ENCODE measurements at regions not wholly inside any gene's neighbourhood (a gene's known extent, or its start where the extent isn't known, plus 50 kb on each side); places are given as distances from the start of the nearest gene placed in this dataset.

DNA sequence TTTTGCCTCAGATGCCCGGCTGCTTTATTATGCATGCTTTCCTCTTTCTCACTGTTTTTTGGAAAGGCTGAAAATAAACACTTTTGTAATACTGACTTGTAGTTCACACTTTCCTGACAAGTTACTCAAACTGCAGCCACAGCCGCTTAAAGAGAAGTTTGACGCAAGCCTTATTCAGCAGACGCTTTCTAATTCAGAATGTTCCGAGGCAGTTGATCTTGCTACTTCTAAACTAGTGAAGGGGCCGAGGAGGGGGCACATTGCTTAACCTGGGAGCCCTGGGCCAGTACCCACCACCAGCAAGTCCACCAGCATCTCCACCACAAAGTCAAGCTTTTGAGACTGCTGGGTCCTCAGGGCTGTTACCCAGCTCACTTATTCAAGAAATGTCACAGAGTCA lies 71.8 kb upstream of the SPRED2 start:
- Histone ChIP-seq H3K9ac (ENCODE audit: low read depth, low read length) (no peak overlapping the region), H3K4me2 (ENCODE audit: insufficient read depth, low read length) (no peak overlapping the region), H3K4me3 (ENCODE audit: low read depth in 1 of 2, low read length in 2 of 2) (no peak overlapping the region), H3K36me3 (ENCODE audit: insufficient read depth, low read length) (no peaks in the 10 kb centered on the region), H3K79me2 (ENCODE audit: insufficient read depth, low read length) (no peaks in the 10 kb centered on the region), H3K27ac (ENCODE audit: low read length) (no peak overlapping the region), H3K4me1 (ENCODE audit: insufficient read depth, low read length) (no peaks in the 10 kb centered on the region), H3K27me3 (ENCODE audit: insufficient read depth, low read length, poor library complexity) (no peaks in the 10 kb centered on the region), H3K9me3 (ENCODE audit: insufficient read depth, low read length, severe bottlenecking) (no peaks in the 10 kb centered on the region), H2AFZ (ENCODE audit: low read depth, low read length) (no peak overlapping the region), H4K20me1 (ENCODE audit: insufficient read depth, low read length) (no peaks in the 10 kb centered on the region)
- TF ChIP-seq, protein P1, sequence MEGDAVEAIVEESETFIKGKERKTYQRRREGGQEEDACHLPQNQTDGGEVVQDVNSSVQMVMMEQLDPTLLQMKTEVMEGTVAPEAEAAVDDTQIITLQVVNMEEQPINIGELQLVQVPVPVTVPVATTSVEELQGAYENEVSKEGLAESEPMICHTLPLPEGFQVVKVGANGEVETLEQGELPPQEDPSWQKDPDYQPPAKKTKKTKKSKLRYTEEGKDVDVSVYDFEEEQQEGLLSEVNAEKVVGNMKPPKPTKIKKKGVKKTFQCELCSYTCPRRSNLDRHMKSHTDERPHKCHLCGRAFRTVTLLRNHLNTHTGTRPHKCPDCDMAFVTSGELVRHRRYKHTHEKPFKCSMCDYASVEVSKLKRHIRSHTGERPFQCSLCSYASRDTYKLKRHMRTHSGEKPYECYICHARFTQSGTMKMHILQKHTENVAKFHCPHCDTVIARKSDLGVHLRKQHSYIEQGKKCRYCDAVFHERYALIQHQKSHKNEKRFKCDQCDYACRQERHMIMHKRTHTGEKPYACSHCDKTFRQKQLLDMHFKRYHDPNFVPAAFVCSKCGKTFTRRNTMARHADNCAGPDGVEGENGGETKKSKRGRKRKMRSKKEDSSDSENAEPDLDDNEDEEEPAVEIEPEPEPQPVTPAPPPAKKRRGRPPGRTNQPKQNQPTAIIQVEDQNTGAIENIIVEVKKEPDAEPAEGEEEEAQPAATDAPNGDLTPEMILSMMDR (IDR thresholded peaks at IDR 0.05; ENCODE audit: borderline replicate concordance, extremely low read depth, low read length, poor library complexity, severe bottlenecking) = no peak
- no peak for TF ChIP-seq EZH2 (IDR thresholded peaks at IDR 0.05; ENCODE audit: borderline replicate concordance, low read depth, low read length, severe bottlenecking)
- ATAC-seq (ENCODE audit: insufficient read depth, low read depth) = no peak
- DNase-seq = no peak

DNA sequence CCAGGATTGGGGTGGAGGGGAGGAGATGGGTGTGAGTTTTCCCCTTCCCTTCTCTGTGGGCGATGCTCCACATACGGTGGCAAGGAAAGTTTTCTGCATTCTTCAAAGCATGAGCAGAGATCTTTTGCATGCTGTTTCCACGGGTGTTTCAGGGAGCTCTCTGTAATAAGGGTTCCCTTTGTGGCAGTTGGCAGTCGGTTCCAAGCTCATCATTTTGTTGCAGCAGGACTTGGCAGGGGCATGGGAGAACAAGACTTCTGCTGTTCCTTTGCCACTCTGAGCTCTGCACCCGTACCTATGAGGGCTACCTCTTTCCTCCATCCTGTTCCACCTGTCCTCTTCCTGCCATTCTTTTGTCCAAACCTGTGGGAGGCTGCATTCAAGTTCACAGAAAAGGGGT lies 71.3 kb upstream of the SPRED2 start:
- no peaks in the 10 kb centered on the region for H3K27me3 ChIP-seq (ENCODE audit: insufficient read depth, low read length, poor library complexity)
- ATAC-seq (ENCODE audit: insufficient read depth, low read depth) (no peak), DNase-seq (no peak)
- H3K4me3 ChIP-seq (ENCODE audit: low read depth in 1 of 2, low read length in 2 of 2) = no peak overlapping the region
- no peak overlapping the region for H3K4me2 ChIP-seq (ENCODE audit: insufficient read depth, low read length)
- no peaks in the 10 kb centered on the region for H3K79me2 ChIP-seq (ENCODE audit: insufficient read depth, low read length)
- H3K9me3 ChIP-seq (ENCODE audit: insufficient read depth, low read length, severe bottlenecking) = no peaks in the 10 kb centered on the region
- no peaks in the 10 kb centered on the region for H3K4me1 ChIP-seq (ENCODE audit: insufficient read depth, low read length)
- H3K9ac ChIP-seq (ENCODE audit: low read depth, low read length) = no peak overlapping the region
- no peak overlapping the region for H3K27ac ChIP-seq (ENCODE audit: low read length)
- no peak overlapping the region for H2AFZ ChIP-seq (ENCODE audit: low read depth, low read length)
- H3K36me3 ChIP-seq (ENCODE audit: insufficient read depth, low read length) = no peaks in the 10 kb centered on the region
- TF ChIP-seq, protein P1 (IDR thresholded peaks at IDR 0.05; ENCODE audit: borderline replicate concordance, extremely low read depth, low read length, poor library complexity, severe bottlenecking) = no peak
- no peak for TF ChIP-seq EZH2 (IDR thresholded peaks at IDR 0.05; ENCODE audit: borderline replicate concordance, low read depth, low read length, severe bottlenecking)
- no peaks in the 10 kb centered on the region for H4K20me1 ChIP-seq (ENCODE audit: insufficient read depth, low read length)

DNA sequence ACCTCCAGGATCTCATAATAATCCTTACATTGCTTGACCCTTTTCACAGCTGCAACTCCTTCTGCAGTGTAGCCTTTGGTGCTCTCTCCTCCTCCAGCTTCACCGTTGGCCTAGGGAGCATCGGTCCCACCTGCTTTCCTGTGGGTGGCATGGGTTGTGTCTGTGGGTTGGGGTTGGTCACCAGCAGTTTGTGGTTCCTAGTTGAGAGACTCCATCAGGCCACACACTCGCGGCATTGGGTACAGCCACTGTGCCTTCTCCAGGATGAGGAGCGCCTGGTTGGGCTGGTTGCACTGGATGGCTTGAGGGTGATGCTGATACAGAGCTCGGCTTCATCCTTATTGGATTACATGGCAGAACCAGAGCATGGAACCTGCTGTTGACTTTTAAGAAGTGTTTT lies 69.4 kb upstream of the SPRED2 start:
- no peak overlapping the region for H3K27ac ChIP-seq (ENCODE audit: low read length)
- no peak overlapping the region for H2AFZ ChIP-seq (ENCODE audit: low read depth, low read length)
- H3K27me3 ChIP-seq (ENCODE audit: insufficient read depth, low read length, poor library complexity) = no peaks in the 10 kb centered on the region
- no peaks in the 10 kb centered on the region for H3K36me3 ChIP-seq (ENCODE audit: insufficient read depth, low read length)
- H3K4me3 ChIP-seq (ENCODE audit: low read depth in 1 of 2, low read length in 2 of 2) = no peak overlapping the region
- no peaks in the 10 kb centered on the region for H4K20me1 ChIP-seq (ENCODE audit: insufficient read depth, low read length)
- no peaks in the 10 kb centered on the region for H3K4me1 ChIP-seq (ENCODE audit: insufficient read depth, low read length)
- H3K79me2 ChIP-seq (ENCODE audit: insufficient read depth, low read length) = no peaks in the 10 kb centered on the region
- TF ChIP-seq EZH2 (IDR thresholded peaks at IDR 0.05; ENCODE audit: borderline replicate concordance, low read depth, low read length, severe bottlenecking) = no peak
- TF ChIP-seq, protein P1 (IDR thresholded peaks at IDR 0.05; ENCODE audit: borderline replicate concordance, extremely low read depth, low read length, poor library complexity, severe bottlenecking) = no peak
- H3K4me2 ChIP-seq (ENCODE audit: insufficient read depth, low read length) = no peak overlapping the region
- no peak for DNase-seq
- ATAC-seq (ENCODE audit: insufficient read depth, low read depth) = no peak; the same call in 2 of the 3 replicates
- no peaks in the 10 kb centered on the region for H3K9me3 ChIP-seq (ENCODE audit: insufficient read depth, low read length, severe bottlenecking)
- no peak overlapping the region for H3K9ac ChIP-seq (ENCODE audit: low read depth, low read length)

DNA sequence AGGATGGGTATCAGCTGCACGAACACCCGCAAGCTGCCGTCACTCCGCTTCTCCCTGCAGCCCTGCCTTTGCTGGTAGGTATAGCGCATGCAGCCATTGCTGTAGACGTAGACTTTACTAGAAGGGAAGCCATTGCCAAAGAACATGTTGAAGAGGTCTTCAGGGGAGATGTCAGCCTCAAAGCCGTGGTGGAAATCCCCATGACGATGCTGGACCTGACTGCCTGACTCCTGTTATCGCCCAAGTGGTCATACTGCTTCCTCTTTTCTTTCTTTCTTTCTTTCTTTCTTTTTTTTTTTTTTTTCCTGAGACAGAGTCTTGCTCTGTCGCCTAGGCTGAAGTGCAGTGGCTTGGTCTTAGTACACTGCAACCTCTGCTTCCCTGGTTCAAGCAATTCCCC lies 68.7 kb upstream of the SPRED2 start:
- no peaks in the 10 kb centered on the region for H3K4me1 ChIP-seq (ENCODE audit: insufficient read depth, low read length)
- no peak overlapping the region for H2AFZ ChIP-seq (ENCODE audit: low read depth, low read length)
- H3K4me2 ChIP-seq (ENCODE audit: insufficient read depth, low read length) = no peak overlapping the region
- no peaks in the 10 kb centered on the region for H3K36me3 ChIP-seq (ENCODE audit: insufficient read depth, low read length)
- no peaks in the 10 kb centered on the region for H4K20me1 ChIP-seq (ENCODE audit: insufficient read depth, low read length)
- no peaks in the 10 kb centered on the region for H3K27me3 ChIP-seq (ENCODE audit: insufficient read depth, low read length, poor library complexity)
- H3K4me3 ChIP-seq (ENCODE audit: low read depth in 1 of 2, low read length in 2 of 2) = no peak overlapping the region
- H3K9ac ChIP-seq (ENCODE audit: low read depth, low read length) = no peak overlapping the region
- TF ChIP-seq EZH2 (IDR thresholded peaks at IDR 0.05; ENCODE audit: borderline replicate concordance, low read depth, low read length, severe bottlenecking) = no peak
- TF ChIP-seq, protein P1 (IDR thresholded peaks at IDR 0.05; ENCODE audit: borderline replicate concordance, extremely low read depth, low read length, poor library complexity, severe bottlenecking) = no peak
- no peaks in the 10 kb centered on the region for H3K79me2 ChIP-seq (ENCODE audit: insufficient read depth, low read length)
- ATAC-seq (ENCODE audit: insufficient read depth, low read depth) (no peak), DNase-seq (no peak)
- H3K9me3 ChIP-seq (ENCODE audit: insufficient read depth, low read length, severe bottlenecking) = no peaks in the 10 kb centered on the region
- no peak overlapping the region for H3K27ac ChIP-seq (ENCODE audit: low read length)
